ENCODE measurements at regions not wholly inside any gene's neighbourhood (a gene's known extent, or its start where the extent isn't known, plus 50 kb on each side); places are given as distances from the start of the nearest gene placed in this dataset.

DNA sequence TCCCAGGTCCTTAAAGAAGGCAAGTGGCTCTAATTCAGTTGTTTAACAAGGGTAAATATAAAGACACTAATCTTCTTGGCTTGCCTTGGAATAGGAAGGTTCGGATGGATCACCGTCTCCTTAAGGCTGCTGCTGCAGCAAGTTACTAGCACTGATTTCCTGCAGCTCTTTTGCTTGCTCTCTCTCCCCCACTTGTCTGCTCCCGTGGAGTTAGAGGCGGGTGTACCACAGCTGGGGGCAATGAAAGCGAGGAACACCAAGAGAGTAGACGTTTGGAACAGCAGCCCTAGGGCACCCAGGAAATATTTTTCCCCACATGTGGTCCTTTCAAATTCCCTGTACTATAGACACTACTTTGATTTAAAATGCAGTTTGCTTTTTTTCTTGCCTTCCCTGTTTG, 202.2 kb downstream of the SH2D1A start:
- TF ChIP-seq, protein P1, sequence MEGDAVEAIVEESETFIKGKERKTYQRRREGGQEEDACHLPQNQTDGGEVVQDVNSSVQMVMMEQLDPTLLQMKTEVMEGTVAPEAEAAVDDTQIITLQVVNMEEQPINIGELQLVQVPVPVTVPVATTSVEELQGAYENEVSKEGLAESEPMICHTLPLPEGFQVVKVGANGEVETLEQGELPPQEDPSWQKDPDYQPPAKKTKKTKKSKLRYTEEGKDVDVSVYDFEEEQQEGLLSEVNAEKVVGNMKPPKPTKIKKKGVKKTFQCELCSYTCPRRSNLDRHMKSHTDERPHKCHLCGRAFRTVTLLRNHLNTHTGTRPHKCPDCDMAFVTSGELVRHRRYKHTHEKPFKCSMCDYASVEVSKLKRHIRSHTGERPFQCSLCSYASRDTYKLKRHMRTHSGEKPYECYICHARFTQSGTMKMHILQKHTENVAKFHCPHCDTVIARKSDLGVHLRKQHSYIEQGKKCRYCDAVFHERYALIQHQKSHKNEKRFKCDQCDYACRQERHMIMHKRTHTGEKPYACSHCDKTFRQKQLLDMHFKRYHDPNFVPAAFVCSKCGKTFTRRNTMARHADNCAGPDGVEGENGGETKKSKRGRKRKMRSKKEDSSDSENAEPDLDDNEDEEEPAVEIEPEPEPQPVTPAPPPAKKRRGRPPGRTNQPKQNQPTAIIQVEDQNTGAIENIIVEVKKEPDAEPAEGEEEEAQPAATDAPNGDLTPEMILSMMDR (conservative IDR thresholded peaks at IDR 0.05 in 1 of 2, IDR thresholded peaks at IDR 0.05 in 1 of 2; ENCODE audit: low read depth in 1 of 2, low read length in 2 of 2): no peak
- TF ChIP-seq EZH2 (IDR thresholded peaks at IDR 0.05; ENCODE audit: low read length, missing control alignments): no peak

All from fibroblast of lung (primary cell).